Activated CD4-positive, alpha-beta T cell treated with anti-CD3 and anti-CD28 coated beads for 1 hour (primary cell): ENCODE measurements at regions not wholly inside any gene's neighbourhood (a gene's known extent, or its start where the extent isn't known, plus 50 kb on each side); places are given as distances from the start of the nearest gene placed in this dataset.
"Not testable (repeated sequence)": the region's sequence is repeated elsewhere in the genome, so short reads cannot be mapped to it uniquely, and the experiment has no call there.

Experiments
- DNase-seq: peaks from one replicate; pipeline ENCODE4 v3.0.0-alpha.2; 2020

DNA sequence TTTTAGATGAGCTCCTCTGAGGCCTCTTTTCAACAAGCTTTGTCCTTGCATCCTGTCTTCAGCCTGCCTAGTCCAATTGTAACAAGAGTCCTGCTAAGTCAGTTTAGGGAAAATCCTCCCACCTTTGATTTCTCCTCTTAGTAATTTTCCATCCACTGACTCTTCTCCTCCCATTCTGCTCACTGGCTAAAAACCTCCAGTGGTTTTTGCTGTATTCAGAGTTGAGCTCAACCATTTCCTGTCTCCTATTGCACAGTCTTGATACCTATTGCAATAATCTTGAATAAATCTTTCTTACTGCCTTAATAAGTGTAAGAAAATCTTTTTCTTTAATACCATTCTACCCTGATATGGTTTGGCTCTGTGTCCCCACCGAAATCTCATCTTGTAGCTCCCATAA lies 117.8 kb upstream of the ENPP6 start:
- DNase-seq: no peak

DNA sequence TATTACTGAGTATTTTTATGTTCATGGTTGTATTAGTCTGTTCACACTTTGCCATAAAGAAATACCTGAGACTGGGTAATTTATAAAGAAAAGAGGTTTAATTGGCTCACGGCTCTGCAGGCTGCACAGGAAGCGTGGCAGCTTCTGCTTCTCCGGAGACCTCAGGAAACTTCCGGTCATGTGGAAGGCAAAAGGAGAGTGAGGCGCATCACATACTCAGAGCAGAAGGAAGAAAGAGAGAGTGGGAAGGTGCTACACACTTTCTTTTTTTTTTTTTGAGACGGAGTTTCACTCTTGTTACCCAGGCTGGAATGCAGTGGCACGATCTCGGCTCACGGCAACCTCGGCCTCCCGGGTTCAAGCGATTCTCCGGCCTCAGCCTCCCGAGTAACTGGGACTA lies 115.8 kb upstream of the ENPP6 start:
- not testable (repeated sequence) for DNase-seq

DNA sequence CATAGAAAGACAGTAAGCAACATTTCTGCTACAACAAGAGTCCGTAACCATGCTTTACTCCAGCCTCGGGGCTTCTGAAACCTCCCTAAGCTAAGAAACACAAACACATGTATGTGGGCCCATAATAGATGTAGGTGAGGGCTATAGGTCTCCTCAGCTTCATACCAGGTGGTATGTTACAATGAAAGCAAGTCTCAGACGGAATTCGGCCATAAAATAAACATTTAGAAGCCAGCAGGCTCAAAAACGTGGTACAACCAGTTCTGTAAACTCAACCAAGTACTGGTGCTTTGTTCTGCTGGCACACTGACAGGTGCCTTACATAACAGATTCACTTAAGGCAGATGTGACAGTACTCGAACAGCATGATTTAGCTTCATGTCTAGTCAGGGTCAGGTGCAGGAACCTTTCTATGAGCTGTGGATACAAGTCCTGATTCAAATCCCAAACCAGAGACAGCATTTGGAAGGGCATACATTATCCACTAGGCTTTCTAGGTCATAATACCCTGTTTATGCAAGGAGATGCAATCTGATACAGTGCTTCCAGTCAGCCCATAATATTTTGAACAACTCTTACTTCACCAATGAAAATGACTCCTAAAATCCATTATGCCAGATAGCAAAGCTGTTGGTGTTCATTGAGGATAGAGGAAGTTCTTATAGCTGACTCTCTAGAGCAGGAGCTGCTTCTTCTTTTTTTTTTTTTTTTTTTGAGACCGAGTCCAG lies 113.8 kb upstream of the ENPP6 start:
- no peak for DNase-seq

DNA sequence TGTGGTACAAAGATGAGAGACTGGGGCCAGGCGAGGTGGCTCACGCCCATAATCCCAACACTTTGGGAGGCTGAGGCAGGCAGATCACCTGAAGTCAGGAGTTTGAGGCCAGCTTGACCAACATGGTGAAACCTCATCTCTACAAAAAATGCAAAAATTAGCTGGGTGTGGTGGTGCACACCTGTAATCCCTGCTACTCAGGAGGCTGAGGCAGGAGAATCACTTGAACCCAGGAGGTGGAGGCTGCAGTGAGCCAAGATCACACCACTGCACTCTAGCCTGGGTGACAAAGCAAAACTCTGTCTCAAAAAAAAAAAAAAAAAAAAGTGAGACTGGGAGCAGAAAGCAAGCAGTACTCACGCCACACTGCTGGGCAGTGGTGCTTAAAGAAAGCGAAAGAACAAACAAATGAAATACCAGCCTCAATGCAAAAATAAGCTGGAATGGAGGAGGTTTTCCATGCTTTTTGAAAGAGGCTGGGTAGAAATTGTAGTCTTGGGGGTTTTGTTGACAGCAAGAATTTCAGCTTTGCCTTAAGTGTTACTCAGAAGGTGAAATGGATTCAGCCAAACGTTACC lies 112.9 kb upstream of the ENPP6 start:
- DNase-seq: not testable (repeated sequence)

DNA sequence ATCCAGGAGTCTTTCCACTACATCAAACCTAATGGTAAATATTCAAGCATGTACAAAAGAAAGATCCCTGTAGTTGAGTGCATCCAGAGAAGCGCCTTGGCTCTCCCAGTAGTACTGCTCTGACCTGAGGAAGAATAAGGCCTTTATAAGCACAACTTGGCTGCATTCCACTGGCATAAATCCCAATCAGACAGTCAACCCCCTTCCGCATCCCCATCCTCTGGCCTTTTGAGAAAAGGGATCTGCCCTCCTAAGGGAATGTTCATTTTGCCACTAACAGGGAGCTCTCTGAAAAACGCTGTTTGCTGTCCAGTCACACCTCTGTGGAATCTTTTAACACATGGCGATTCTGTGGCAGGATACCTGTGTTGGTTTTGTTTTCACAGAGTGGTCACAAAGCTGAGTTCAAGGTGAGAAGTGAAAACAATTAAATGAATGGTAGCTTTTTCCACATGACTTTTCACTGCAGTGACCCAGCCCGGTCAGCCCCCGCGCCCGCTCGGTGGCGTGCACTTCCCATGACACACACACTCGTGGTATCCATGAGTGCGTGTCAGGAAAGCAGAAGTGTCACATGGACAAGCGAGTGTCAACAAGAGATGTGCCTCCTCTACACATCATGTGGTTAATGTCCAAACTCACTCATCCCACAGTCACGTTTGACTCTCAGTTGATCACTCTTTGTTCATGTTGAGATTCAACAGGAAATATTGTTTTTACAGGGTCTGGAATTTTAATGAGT lies 112.2 kb upstream of the ENPP6 start:
- no peak for DNase-seq

DNA sequence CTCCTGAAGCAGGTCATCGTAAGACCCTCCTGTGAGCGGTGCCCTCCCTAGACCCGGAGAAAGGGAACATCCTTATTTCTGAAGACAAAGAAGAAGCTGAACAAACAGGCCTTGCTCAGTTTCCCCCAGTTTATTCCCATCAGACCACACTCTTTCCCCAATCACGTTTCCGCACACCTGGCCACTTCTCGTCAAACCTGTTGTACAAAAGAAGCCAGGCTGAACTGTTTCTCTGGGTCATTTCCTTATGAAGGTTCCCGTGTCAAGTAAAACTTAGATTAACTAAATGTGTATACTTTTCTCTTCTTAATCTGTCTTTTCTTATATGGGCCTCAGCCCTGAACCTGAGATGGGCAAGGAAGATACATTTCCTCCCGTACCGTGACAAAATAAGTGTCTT lies 111.6 kb upstream of the ENPP6 start:
- DNase-seq: no peak

DNA sequence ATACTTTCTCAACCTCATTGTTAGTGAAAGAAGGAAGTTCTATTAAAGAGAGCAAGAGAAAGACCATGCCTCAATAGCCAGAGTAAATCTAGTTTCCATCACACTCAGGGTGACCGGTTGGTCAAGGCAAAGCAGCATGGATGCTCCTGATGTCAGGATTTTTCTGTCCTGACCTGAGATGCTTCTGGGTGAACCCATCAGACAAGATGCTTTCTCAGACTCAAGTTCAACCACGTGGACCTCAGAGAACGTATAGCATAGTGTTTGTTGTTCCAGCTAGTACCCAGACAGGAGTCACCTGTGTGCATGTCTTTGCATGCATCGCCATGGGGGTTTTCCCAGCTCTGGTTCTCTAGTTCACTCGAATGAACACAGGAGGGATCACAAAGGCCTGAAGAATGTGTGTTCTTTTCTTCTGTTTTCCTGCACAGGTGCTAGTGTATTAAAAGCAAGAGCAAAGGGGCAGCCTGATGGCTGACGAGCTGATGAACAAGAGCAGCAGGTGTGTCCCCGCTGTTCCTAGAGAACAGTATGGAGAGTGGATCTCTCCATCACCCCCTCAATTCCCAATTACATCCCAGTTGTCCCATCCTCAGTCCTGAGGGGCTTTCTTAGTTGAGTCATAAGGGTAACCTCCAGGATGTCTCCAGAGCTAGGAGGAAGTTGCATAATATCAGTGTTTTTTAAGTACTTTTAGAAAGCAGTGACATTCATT lies 110.5 kb upstream of the ENPP6 start:
- no peak for DNase-seq

DNA sequence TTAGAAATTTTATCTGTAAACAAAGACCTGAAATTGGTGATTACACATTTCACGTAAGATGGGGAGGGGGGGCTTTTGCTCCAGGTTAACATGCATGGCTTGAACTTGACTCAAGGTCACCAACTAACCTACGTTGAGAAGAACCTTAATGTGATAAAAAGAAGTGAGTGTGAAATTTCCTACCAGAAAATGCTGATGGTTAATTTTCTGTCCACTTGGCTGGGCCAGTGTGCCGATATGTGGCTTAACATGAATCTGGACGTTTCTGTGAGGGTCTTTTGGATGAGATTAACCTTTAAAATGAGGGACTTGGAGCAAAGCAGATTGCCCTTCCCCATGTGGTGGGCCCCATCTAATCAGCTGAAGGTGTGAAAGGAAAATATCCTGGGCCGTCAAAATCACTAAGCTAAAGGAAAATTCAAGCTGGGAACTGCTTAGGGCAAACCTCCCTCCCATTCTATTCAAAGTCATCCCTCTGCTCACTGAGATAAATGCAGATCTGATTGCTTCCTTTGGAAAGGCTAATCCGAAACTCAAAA lies 107.3 kb upstream of the ENPP6 start:
- no peak for DNase-seq

DNA sequence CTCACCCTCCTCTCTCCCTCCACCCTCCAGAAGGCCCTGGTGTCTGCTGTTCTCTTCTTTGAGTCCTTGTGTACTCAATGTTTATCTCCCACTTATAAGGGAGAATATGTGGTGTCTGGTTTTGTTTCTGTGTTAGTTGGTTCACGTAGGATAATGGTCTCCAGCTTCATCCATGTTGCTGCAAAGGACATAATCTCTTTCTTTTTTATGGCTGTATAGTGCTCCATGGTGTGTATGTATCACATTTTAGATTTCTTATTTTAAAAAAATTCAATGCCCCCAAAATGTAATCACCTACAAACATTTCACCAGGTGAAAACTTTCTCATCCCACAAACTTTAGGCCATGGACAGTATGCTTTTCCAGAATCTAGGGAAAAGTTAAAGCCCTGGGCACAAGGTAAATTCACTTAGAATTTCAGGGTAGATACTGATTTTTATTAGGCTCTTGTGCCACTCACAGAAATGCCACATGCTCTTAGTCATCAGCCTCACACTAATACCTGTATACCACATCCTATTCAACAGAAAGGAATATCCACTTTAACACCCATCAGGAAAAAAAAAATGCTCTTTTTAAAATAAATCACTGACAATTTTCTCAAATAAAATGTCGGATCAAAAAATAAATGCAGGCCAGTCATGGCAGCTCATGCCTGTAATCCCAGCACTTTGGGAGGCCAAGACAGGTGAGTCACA lies 104.8 kb upstream of the ENPP6 start:
- DNase-seq: no peak

DNA sequence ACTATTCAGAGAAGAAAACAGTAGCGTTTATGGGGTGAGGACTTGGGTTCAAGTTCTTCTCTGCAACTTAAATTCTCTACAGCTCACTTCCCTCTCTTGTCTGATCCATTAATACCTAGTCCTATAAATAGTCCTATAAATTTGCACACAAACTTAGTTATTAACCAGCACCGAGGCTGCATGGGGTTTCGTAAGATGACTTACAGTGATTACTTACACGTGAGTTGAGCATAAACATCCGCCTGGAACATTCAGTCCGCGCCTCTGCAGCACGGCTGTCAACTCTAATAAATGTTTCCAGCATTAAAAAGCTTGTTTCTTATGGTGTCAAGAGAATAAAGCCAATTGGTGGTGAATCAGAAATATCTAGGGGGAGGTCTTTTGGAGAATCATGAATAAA lies 103.0 kb upstream of the ENPP6 start:
- DNase-seq: no peak

DNA sequence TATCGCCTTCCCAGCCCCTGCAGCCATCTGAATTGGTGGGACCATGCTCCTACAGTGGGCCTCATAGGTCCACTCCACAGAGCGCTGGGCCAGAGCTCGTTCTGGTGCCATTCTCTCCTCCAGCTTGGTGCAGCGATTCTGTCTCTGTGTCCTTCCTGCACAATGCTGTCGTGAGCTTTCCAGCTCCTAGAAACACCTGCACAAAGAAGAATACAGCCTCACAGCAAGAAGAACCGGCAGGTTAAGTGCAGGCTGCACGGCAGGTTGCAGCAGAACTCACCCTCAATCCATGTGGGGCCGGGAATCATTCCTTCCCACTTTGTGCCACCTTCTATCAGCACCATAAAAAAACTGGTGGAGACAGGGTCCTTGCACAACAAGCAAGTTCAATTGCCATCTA lies 101.2 kb upstream of the ENPP6 start:
- no peak for DNase-seq

DNA sequence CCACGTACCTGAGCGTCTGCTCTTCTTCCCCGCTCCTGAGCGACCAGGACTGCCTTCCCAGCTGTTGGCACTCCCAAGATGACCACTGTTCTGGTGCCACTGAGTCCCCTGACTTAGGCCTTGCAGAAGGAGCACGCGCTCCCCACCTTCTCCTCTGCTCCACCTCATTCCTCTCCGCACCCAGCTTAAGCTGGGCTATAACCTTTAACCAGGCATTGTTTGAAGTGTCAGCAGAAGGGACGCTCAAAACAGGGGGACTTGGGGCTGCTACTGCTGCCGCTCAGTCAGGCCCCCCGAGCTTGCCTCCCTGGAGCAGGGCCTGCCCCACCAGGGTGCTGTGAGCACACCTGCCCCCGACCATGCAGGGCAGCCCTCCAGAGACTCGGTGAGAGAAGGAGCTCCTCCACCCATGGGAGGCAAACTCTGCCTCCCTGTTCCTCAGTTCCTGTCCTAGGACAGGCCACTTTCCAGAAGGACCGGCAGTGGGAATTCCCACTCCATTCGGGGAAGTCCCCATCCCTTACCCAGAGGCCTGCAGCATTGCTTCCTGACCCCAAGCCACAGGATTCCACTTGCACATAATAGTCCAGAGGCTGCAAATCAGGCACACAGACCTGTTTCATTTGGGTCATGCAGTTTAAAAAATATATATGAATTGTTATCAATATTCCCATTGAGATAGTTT lies 99.7 kb upstream of the ENPP6 start:
- DNase-seq: no peak

DNA sequence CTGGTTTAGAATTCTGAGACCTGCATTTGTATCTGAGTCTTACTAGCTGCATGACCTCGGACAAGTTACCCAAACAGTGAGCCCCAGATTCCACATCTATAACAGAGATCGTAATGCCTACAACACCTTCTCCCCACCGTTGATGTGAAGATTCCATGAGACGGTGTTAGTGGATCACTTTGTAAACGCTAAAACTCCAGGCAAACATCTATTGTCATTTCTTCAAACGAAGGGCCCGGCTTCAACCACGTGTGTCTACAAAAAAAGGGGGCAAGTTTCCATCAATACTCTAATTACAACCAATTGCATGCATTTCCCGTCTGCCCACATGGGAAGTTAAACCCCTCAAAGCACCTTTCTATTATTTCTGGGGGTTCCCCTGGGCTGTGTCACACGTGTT lies 99.1 kb upstream of the ENPP6 start:
- DNase-seq: no peak

DNA sequence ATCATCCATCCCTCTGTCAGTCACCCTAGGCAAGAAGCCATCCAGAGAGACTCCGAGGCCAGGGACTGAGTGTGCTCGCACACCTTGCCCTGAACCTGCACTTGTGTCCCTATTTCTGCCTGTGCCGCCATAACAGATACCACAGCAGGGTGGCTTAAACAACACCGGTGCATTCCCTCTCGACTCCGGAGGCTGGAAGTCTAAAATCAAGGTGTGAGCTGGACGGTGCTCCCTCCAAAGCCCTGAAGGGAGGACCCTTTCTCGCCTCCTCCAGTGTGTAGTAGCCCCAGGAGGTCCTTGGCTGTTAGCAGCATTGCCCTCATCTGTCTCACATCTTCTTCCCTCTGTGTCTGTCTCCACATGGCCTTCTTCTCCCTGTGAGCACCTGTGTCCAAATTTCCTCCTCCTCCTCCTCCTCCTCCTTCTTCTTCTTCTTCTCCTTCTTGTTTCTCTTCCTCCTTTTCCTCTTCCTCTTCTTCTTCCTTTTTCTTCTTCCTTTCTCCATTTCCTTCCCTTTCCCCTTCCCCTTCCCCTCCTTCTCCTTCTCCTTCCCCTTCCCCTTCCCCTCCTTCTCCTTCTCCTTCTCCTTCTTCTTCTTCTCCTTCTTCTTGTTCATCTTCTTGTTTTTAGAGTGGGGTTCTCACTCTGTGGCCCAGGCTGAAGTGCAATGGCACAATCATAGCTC lies 98.1 kb upstream of the ENPP6 start:
- DNase-seq: no peak

DNA sequence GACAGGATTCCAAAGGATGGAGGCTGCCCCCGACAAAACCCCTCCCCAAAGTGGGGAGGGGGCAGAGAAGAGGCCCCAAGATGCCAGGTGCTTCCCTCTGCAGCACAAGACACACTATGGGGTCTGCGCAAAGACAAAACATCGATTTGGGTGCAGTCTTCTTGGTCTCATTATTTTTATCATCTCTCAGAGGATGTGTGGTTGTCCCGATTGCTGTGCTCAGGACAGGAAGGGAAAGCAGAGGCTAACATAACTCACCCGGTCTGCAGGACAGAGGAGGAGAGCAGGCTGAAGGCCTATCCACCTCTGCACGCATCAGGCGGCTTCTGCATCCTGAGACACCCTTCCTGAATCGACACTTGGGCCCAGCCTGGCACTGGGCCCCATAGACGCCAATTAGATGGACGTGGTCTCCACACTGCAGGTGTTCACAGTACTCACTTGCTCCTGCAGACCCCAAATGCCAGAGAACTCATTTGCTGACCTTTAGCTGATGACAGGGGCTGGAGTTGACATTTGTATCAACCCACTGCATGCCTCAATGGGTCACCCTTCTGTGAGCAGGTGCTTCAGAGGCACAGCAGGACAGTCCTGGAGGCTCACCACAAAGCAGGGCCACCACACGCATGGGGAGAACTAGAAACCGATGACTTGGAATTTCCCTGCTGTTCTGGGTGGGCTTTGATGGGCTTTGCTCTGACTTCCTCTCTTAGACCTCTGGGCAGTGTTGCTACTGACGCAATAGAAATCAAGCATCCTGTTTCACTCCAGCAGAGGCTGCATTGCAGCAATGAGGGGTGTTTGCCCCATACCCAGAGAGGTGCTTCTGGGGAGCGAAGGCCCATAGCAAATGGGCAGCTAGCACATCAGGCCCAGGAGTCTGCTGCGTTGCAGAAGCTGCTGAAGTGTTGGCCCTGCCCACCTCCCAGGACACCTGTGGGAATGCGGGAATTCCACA lies 96.3 kb upstream of the ENPP6 start:
- no peak for DNase-seq

DNA sequence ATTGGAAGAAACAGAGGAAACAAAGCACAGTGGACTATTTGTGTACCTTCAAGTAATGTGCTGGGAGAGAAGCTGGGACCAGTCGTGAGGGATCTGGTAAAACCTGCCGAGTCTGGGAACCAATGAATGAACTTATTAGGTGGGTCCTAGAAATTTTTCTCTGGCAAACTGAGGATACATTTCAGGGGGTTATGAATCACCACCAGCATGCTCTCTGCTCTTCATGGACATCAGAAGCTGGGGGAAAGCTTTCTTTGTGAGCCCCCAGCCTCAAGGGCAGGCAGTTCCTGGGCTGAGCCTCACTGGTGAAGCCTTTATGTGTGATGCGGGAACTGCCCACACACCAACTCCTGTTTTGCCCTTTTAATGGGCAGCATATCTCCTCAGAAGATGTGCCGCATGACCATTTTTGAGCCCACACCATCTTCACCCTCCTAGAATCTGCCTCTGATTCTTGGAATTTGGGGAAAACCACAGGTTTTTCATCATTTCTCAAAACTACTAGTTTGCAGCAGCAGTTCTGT lies 95.4 kb upstream of the ENPP6 start:
- DNase-seq: no peak

DNA sequence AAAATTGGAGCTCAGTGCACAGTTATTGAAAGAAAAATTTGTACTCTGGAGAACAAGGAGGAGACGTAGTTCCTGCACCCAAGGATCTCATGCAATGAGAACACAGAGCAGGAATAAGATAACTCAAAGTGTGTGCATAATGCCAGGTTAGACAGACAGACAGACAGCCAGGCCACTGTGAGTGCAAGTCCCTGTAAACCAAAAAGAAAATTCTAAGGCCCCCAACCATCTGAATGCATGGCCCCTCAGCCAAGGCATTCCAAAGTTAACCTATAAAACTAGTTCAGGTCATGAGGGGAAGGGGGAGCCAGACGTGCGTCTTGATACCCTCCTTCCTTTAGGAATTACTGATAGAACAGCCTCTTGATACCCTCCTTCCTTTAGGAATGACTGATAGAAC lies 94.5 kb upstream of the ENPP6 start:
- DNase-seq: no peak

DNA sequence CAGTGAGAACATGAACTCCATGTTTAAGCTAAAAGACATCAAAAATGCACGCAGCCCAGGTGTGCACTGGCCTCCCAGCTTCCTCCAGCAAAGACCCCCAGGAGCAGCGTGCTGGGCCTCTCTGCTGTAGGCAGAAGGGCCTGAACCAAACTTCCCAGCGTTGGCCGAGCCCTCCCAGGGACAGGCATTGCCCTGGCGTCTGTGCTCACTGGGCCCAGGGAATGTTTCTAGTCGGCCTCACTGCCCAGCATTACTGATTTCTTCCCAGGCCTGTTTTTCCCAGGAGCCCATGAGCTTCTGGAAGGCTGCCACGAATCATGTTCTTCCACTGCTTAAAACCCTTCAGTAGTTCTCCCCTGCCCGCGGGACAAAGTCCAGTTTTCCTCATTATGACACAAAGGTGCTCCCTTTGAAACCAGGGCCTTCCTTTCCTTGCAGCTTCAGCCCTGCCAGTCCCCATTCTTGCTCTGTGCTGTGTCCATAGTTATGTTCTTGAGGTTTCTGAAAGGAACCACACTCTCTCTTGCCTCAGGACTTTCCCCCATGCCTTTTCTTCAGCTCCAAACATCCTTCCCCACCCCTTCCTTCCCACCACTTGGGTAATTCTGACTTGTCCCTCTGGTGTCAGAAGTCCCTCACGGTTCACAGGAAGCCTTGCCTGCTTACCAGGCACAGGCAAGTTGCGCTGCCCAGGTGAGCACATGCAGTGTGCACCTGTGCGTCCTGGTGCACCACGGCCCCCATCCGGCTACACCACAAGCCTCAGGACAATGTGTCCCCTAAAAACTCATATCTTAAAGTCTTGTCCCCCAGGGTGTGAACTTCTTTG lies 93.4 kb upstream of the ENPP6 start:
- DNase-seq: no peak

DNA sequence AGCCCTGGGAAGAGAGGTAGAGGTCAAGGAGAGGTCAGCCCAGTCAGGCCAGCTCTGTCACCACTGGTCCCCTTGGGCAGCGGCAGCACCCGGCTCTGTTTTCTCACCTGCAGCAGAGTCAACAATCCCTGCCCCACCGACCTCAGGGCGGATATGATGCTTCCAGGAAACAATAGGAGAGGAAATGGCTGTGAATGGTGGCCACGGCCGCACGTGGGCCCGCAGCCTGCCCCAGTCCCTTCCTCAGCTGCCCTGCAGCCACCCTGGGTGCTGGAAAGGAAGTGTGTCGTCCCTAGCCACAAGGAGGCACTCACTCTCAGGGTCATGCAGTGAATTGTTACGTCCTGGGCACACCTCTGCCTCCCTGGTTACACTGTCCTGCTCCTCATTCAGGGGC lies 92.5 kb upstream of the ENPP6 start:
- DNase-seq: no peak
